ENCODE measurements at regions not wholly inside any gene's neighbourhood (a gene's known extent, or its start where the extent isn't known, plus 50 kb on each side); places are given as distances from the start of the nearest gene placed in this dataset.

DNA sequence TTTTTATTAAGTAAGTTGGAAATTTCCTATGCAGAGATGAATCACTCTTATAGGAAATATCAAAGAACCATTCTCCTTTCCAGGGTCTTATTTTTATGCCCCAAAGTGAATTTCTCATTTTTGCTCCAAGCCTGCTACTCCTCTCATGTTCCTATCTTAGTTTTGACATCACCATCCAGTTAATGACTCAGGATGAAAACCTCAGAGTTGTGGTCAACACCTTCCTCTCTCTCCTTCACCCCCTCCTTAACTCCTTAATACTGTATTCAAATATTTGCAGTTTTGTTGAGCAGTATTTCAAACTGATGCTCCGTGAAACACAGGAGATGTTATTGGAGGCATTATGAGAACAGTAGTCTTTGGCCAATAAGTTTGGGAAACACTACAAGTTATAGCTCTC is 64.1 kb downstream of the NRN1 start:
- H3K9me3 Mint-ChIP-seq: peaks cover 17 to 24% of the 10 kb centered on the region in 2 experiments
- Histone ChIP-seq H4K5ac (ENCODE audit: insufficient read length, low read depth, low read length) (no peak overlapping the region), H3K27me3 (ENCODE audit: insufficient read depth, low read length) (no peaks in the 10 kb centered on the region), H3K4ac (ENCODE audit: low read depth, low read length) (no peak overlapping the region), H3K4me1 (ENCODE audit: insufficient read depth, low read length) (no peaks in the 10 kb centered on the region), H3K14ac (ENCODE audit: insufficient read depth, low read length) (no peak overlapping the region), H2AFZ (ENCODE audit: low read length) (no peak overlapping the region), H3K4me2 (ENCODE audit: insufficient read depth, insufficient read length, low read length) (no peak overlapping the region), H3K18ac (ENCODE audit: insufficient read length, low read depth, low read length) (no peak overlapping the region), H3K27ac (ENCODE audit: insufficient read length, low read depth, low read length) (no peak overlapping the region), H4K20me1 (ENCODE audit: control insufficient read depth, insufficient read depth, insufficient read length) (no peaks in the 10 kb centered on the region), H3K79me2 (ENCODE audit: insufficient read depth, low read length) (no peaks in the 10 kb centered on the region), H3K56ac (ENCODE audit: insufficient read length, low read depth, low read length) (no peak overlapping the region), H3K9ac (ENCODE audit: extremely low read depth, insufficient read length, low read length) (no peak overlapping the region), H2BK15ac (ENCODE audit: low read depth, low read length) (no peak overlapping the region), H2BK5ac (ENCODE audit: insufficient read length, low read length) (no peak overlapping the region), H2AK5ac (ENCODE audit: insufficient read length, low read length) (no peak overlapping the region), H3K9me3 (ENCODE audit: control insufficient read depth, low read depth, low read length) (no peaks in the 10 kb centered on the region), H4K91ac (ENCODE audit: insufficient read length, low read depth, low read length) (no peak overlapping the region), H2BK20ac (ENCODE audit: low read depth, low read length, poor library complexity, severe bottlenecking) (no peak overlapping the region), H3K79me1 (ENCODE audit: insufficient read depth, low read depth, low read length, poor library complexity, severe bottlenecking) (no peaks in the 10 kb centered on the region), H4K8ac (replicated peaks; ENCODE audit: insufficient read length, low read depth, low read length) (no peak overlapping the region), H3K23ac (ENCODE audit: insufficient read length, low read depth, low read length) (no peak overlapping the region), H2BK12ac (ENCODE audit: insufficient read length, low read depth, low read length) (no peak overlapping the region), H3T11ph (ENCODE audit: low read length) (no peak overlapping the region), H2BK120ac (ENCODE audit: low read depth, low read length, poor library complexity, severe bottlenecking) (no peak overlapping the region), H3K23me2 (ENCODE audit: insufficient read length, low read depth, low read length, poor library complexity, severe bottlenecking) (no peaks in the 10 kb centered on the region)
- DNase-seq: no peak
- no peaks in the 10 kb centered on the region for H3K4me1 Mint-ChIP-seq
- TF ChIP-seq, protein P1, sequence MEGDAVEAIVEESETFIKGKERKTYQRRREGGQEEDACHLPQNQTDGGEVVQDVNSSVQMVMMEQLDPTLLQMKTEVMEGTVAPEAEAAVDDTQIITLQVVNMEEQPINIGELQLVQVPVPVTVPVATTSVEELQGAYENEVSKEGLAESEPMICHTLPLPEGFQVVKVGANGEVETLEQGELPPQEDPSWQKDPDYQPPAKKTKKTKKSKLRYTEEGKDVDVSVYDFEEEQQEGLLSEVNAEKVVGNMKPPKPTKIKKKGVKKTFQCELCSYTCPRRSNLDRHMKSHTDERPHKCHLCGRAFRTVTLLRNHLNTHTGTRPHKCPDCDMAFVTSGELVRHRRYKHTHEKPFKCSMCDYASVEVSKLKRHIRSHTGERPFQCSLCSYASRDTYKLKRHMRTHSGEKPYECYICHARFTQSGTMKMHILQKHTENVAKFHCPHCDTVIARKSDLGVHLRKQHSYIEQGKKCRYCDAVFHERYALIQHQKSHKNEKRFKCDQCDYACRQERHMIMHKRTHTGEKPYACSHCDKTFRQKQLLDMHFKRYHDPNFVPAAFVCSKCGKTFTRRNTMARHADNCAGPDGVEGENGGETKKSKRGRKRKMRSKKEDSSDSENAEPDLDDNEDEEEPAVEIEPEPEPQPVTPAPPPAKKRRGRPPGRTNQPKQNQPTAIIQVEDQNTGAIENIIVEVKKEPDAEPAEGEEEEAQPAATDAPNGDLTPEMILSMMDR (conservative IDR thresholded peaks at IDR 0.05): no peak
- peaks cover 19% of the 10 kb centered on the region for H3K27me3 Mint-ChIP-seq (ENCODE audit: low read depth)
- peaks cover 0 to 7% (median 3%) of the 10 kb centered on the region in 3 experiments; a peak in 4 of 7 replicates for H3K36me3 Mint-ChIP-seq (ENCODE audit: insufficient read depth in 1 of 3, low read depth in 3 of 3)
- no peak overlapping the region for H3K27ac Mint-ChIP-seq
- no CpG with 5 or more reads among the region's 1 CpG for WGBS (ENCODE audit: extremely low coverage, insufficient read length, low lambda C conversion rate)
- H3K4me3 Mint-ChIP-seq: no peak overlapping the region
